H1 (cell line): ENCODE measurements at regions not wholly inside any gene's neighbourhood (a gene's known extent, or its start where the extent isn't known, plus 50 kb on each side); places are given as distances from the start of the nearest gene placed in this dataset.
"Not testable (repeated sequence)": the region's sequence is repeated elsewhere in the genome, so short reads cannot be mapped to it uniquely, and the experiment has no call there.

Experiments
- CTCF ChIA-PET: fragments of 300-600 bp; sonication (Branson Sonifier 250); formaldehyde crosslinking; loops from one replicate; lab custom pipeline; 2021; ENCODE audit not compliant: partially characterized antibody; lab: Charles Lee
- POLR2A ChIA-PET: fragments of 300-600 bp; sonication (Branson Sonifier 250); formaldehyde crosslinking; loops from one replicate; lab custom pipeline; 2021; ENCODE audit warnings: inconsistent platforms; ENCODE audit not compliant: partially characterized antibody; lab: Charles Lee
- DNase-seq, 2 experiments: peaks; one replicate each; pipeline versions ENCODE4 v3.0.0 to v3.0.0-alpha.2; 2010 to 2022; ENCODE audit warnings: low spot score in 2 of 2, low read depth in 1 of 2, mixed read lengths in 1 of 2
- FAIRE-seq: peaks from 2 replicates; lab custom pipeline; 2011; peaks lifted over from hg19 to GRCh38; lab: Jason Lieb, UNC
- H2AFZ ChIP-seq: 2 replicates; pipeline ENCODE4 v1.8.1; 2012; ENCODE audit warnings: low read length, inconsistent platforms
- H2AK5ac ChIP-seq: 2 replicates; pipeline ENCODE4 v1.6.1; 2013; ENCODE audit warnings: low read depth, low read length
- H2BK120ac ChIP-seq: replicated peaks from 2 replicates; pipeline ENCODE3; 2013; ENCODE audit warnings: low read depth, low read length, inconsistent platforms
- H2BK12ac ChIP-seq: 2 replicates; pipeline ENCODE4 v1.6.1; 2013; ENCODE audit warnings: low read depth, low read length
- H2BK15ac ChIP-seq: 2 replicates; pipeline ENCODE4 v1.6.1; 2013; ENCODE audit warnings: low read length
- H2BK20ac ChIP-seq: 2 replicates; pipeline ENCODE4 v1.6.1; 2013; ENCODE audit warnings: low read length
- H2BK5ac ChIP-seq: 2 replicates; pipeline ENCODE4 v1.6.1; 2013; ENCODE audit warnings: low read depth, low read length
- H3K14ac ChIP-seq: 2 replicates; pipeline ENCODE4 v1.6.1; 2013; ENCODE audit warnings: inconsistent platforms; ENCODE audit not compliant: insufficient read length
- H3K18ac ChIP-seq: 2 replicates; pipeline ENCODE4 v1.6.1; 2013; ENCODE audit warnings: low read length; ENCODE audit errors: extremely low read depth
- H3K23ac ChIP-seq: 2 replicates; pipeline ENCODE4 v1.6.1; 2013; ENCODE audit warnings: inconsistent platforms; ENCODE audit not compliant: insufficient read length
- H3K23me2 ChIP-seq: 2 replicates; pipeline ENCODE4 v1.6.1; 2013; ENCODE audit warnings: low read depth, low read length
- H3K27ac ChIP-seq: 2 replicates; pipeline ENCODE4 v1.6.1; 2011; ENCODE audit warnings: low read depth, low read length, inconsistent platforms
- H3K27me3 ChIP-seq, 4 experiments: replicated peaks in 1 of 4; 1 replicate in 1 of 4; 2 replicates in 3 of 4; pipeline versions ENCODE4 v1.6.1 to v1.8.1; 2011 to 2013; ENCODE audit warnings: low read length in 3 of 4, mild to moderate bottlenecking in 3 of 4, inconsistent platforms in 2 of 4, mixed read lengths in 2 of 4, moderate library complexity in 1 of 4; ENCODE audit not compliant: control insufficient read depth in 3 of 4, insufficient read depth in 3 of 4; ENCODE audit errors: extremely low read depth in 1 of 4
- H3K36me3 ChIP-seq, 4 experiments: 2 replicates each; pipeline versions ENCODE4 v1.6.1 to v1.8.1; 2011 to 2013; ENCODE audit warnings: mild to moderate bottlenecking in 4 of 4, low read length in 3 of 4, moderate library complexity in 2 of 4, control low read depth in 1 of 4, inconsistent platforms in 1 of 4; ENCODE audit not compliant: insufficient read depth in 4 of 4, control insufficient read depth in 2 of 4
- H3K4ac ChIP-seq: replicated peaks from 2 replicates; pipeline ENCODE3; 2013; ENCODE audit warnings: low read length, low read depth, mixed read lengths, inconsistent platforms; ENCODE audit not compliant: insufficient read length
- H3K4me1 ChIP-seq, 4 experiments: replicated peaks in 1 of 4; 1 replicate in 1 of 4; 2 replicates in 3 of 4; pipeline versions ENCODE4 v1.6.1 to v1.8.1; 2011 to 2013; ENCODE audit warnings: low read length in 3 of 4, inconsistent platforms in 2 of 4, mixed read lengths in 1 of 4; ENCODE audit not compliant: insufficient read depth in 4 of 4, control insufficient read depth in 3 of 4
- H3K4me2 ChIP-seq, 2 experiments: 2 replicates each; pipeline versions ENCODE4 v1.6.1 to v1.8.1; 2011 to 2013; ENCODE audit warnings: low read depth in 2 of 2, low read length in 2 of 2, control low read depth in 1 of 2, inconsistent platforms in 1 of 2, mild to moderate bottlenecking in 1 of 2; ENCODE audit not compliant: insufficient read depth in 1 of 2
- H3K4me3 ChIP-seq, 4 experiments: fragments of 200-600, 300-600 bp in 1 of 4; sonication (generic), shearing (Covaris generic), sonication (Bioruptor Twin) in 1 of 4; 2 replicates each; pipeline versions ENCODE4 v1.5.1 to v1.8.1; 2011 to 2016; ENCODE audit warnings: low read length in 4 of 4, low read depth in 3 of 4, control low read depth in 2 of 4, inconsistent platforms in 2 of 4, mild to moderate bottlenecking in 2 of 4, mixed read lengths in 1 of 4, moderate library complexity in 1 of 4; ENCODE audit not compliant: insufficient read depth in 2 of 4; ENCODE audit errors: extremely low read depth in 1 of 4
- H3K56ac ChIP-seq: replicated peaks from 2 replicates; pipeline ENCODE3; 2013; ENCODE audit warnings: low read depth, mild to moderate bottlenecking, mixed read lengths, low read length, inconsistent platforms; ENCODE audit not compliant: insufficient read length
- H3K79me1 ChIP-seq: 2 replicates; pipeline ENCODE4 v1.6.1; 2013; ENCODE audit warnings: low read depth, low read length, control low read depth
- H3K79me2 ChIP-seq, 2 experiments: 2 replicates each; pipeline versions ENCODE4 v1.6.1 to v1.8.1; 2012 to 2013; ENCODE audit warnings: low read length in 2 of 2, mild to moderate bottlenecking in 2 of 2, inconsistent platforms in 1 of 2; ENCODE audit not compliant: insufficient read depth in 2 of 2, control insufficient read depth in 1 of 2
- H3K9ac ChIP-seq, 4 experiments: replicated peaks in 1 of 4; 1 replicate in 1 of 4; 2 replicates in 3 of 4; pipeline versions ENCODE4 v1.6.1 to v1.8.1; 2011 to 2013; ENCODE audit warnings: low read depth in 3 of 4, low read length in 3 of 4, control low read depth in 2 of 4, mild to moderate bottlenecking in 2 of 4, moderate library complexity in 2 of 4, inconsistent platforms in 1 of 4; ENCODE audit errors: extremely low read depth in 1 of 4
- H3K9me3 ChIP-seq, 2 experiments: 2 replicates each; pipeline versions ENCODE4 v1.6.1 to v1.8.1; 2012 to 2013; ENCODE audit warnings: mild to moderate bottlenecking in 2 of 2, moderate library complexity in 2 of 2, control low read depth in 1 of 2, inconsistent platforms in 1 of 2, low read depth in 1 of 2, low read length in 1 of 2, mixed read lengths in 1 of 2; ENCODE audit not compliant: insufficient read depth in 2 of 2
- H4K20me1 ChIP-seq, 2 experiments: replicated peaks in 1 of 2; 2 replicates each; pipeline versions ENCODE3 to v1.8.1; 2011 to 2013; ENCODE audit warnings: inconsistent platforms in 2 of 2, low read length in 2 of 2, mild to moderate bottlenecking in 1 of 2; ENCODE audit not compliant: insufficient read depth in 2 of 2, control insufficient read depth in 1 of 2
- H4K5ac ChIP-seq: 2 replicates; pipeline ENCODE4 v1.6.1; 2013; ENCODE audit warnings: low read length, low read depth, mixed read lengths, inconsistent platforms; ENCODE audit not compliant: insufficient read length
- H4K8ac ChIP-seq: 2 replicates; pipeline ENCODE4 v1.8.0; 2013; ENCODE audit warnings: mild to moderate bottlenecking, moderate library complexity, low read length, inconsistent platforms; ENCODE audit not compliant: insufficient read depth; ENCODE audit errors: extremely low read depth
- H4K91ac ChIP-seq: replicated peaks from 2 replicates; pipeline ENCODE3; 2013; ENCODE audit warnings: low read length, mixed read lengths, inconsistent platforms; ENCODE audit not compliant: insufficient read length
- whole genome bisulfite sequencing, 2 experiments: shearing (Covaris generic) in 1 of 2; methylation state at CpG; one replicate each; pipeline versions ENCODE4 v1.1.6 to v1.1.7; 2013 to 2015; ENCODE audit warnings: low lambda C conversion rate in 2 of 2, mixed read lengths in 2 of 2, inconsistent platforms in 1 of 2, low coverage in 1 of 2, missing lambda C conversion rate in 1 of 2; ENCODE audit not compliant: insufficient replicate concordance in 2 of 2, insufficient coverage in 1 of 2, insufficient read length in 1 of 2; ENCODE audit errors: extremely low coverage in 1 of 2, missing lambda C conversion rate in 1 of 2; 5-methylcytosine and 5-hydroxymethylcytosine counted together

DNA sequence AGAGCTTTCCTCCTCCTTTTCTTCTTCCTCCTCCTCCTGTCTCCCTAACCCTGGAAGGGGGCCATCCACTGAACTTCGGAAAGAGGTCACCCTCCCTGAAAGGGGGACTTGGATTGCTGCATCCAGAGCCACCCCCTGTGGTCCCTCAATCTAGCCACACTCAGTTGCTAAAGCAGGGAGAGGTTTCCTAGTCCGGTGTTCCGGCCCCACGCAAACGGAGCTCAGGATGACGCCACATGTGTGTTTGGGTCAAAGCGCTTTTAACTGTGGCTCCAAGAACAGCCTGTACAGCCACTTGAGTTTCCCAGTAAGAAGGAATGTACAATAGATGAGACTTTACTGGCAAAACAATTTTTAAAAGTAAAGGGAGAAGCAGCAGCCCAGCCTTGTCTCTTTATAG, 206.9 kb upstream of the IRF2BP2 start:
- H3K14ac ChIP-seq, H4K5ac ChIP-seq, H3K9ac ChIP-seq, H2BK120ac ChIP-seq, DNase-seq, H3K23ac ChIP-seq, H4K8ac ChIP-seq, H3K27me3 ChIP-seq, H2BK15ac ChIP-seq, H3K9me3 ChIP-seq, H3K56ac ChIP-seq, H3K79me1 ChIP-seq, H2BK20ac ChIP-seq, H3K4me3 ChIP-seq, H3K23me2 ChIP-seq, FAIRE-seq, H3K79me2 ChIP-seq, H3K4me1 ChIP-seq, H3K18ac ChIP-seq, H3K4me2 ChIP-seq, H2BK5ac ChIP-seq, H3K36me3 ChIP-seq, H2AK5ac ChIP-seq, H4K91ac ChIP-seq, H2BK12ac ChIP-seq, H4K20me1 ChIP-seq, H3K27ac ChIP-seq, H3K4ac ChIP-seq, CTCF ChIA-PET, POLR2A ChIA-PET, H2AFZ ChIP-seq: not testable (repeated sequence)
- 97% methylated on average over 3 of the region's 7 CpGs; no CpG with 5 or more reads in 1 of the 2 experiments for WGBS, 2 experiments

DNA sequence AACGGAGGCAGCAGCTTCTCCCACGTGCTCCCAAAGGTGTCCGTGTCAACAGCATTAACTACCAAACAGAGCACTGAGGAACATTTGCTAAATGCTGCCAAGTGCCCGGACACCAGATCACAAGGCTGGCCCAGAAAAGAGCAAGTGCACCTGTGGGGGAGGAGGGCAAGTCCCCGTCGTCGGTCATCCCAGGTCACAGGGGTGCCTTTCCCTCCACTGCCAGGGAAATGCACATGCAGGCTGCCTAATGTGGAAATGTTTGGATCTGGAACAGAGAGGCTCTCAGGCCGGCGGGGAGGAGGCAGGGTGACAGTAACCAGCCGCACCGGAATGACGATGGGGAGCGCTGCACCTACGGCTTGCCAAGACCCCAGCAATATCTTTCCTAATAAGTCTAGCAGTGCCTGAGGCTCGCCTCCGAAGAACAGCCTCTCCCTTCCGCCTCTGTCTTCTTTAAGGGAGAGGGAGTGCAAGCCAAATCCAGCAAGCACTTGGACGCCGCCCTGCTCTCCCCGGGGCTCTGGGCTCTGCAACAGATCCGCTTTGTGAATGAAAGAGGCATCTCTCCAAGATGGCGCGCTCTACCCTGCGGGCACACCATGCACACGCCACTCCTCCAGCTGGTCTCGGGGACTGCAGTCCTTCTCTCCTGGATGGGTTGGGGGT, 206.3 kb upstream of the IRF2BP2 start:
- H3K27me3 ChIP-seq, FAIRE-seq, H2AFZ ChIP-seq, H3K23ac ChIP-seq, POLR2A ChIA-PET, H3K4me2 ChIP-seq, H4K8ac ChIP-seq, H3K79me1 ChIP-seq, H4K20me1 ChIP-seq, H3K79me2 ChIP-seq, H2BK20ac ChIP-seq, H2BK15ac ChIP-seq, DNase-seq, H3K9me3 ChIP-seq, H3K9ac ChIP-seq, H2BK120ac ChIP-seq, H3K56ac ChIP-seq, H3K36me3 ChIP-seq, H2BK12ac ChIP-seq, H3K4ac ChIP-seq, CTCF ChIA-PET, H3K27ac ChIP-seq, H4K91ac ChIP-seq, H3K18ac ChIP-seq, H2BK5ac ChIP-seq, H3K23me2 ChIP-seq, H3K14ac ChIP-seq, H3K4me1 ChIP-seq, H3K4me3 ChIP-seq, H2AK5ac ChIP-seq, H4K5ac ChIP-seq: not testable (repeated sequence)
- 83% methylated on average over 16 of the region's 26 CpGs; no CpG with 5 or more reads in 1 of the 2 experiments for WGBS, 2 experiments
